ENCODE measurements at regions not wholly inside any gene's neighbourhood (a gene's known extent, or its start where the extent isn't known, plus 50 kb on each side); places are given as distances from the start of the nearest gene placed in this dataset.

DNA sequence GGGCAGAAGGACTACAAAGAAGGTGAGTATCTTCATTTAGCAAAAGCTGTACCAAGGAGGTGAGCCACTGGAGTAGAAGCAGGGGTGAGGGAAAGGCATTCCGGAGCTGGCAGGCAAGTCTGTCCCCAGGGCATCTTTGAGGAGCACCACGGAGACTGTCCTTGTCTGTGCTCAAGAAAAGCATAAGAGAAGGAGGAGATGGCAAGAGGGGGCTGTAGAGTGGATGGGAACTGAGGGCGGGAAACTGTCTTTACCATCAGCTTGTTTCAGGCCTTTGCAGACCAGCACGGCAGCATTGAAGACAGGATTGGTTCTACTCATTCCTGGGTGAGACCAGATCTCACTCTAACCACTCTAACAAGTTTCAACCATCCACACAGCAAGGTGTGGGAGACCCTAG, 355.8 kb downstream of the AJAP1 start:
- Histone ChIP-seq H3K79me2 (replicated peaks; ENCODE audit: insufficient read depth, low read length) (no peaks in the 10 kb centered on the region), H3K27ac (ENCODE audit: low read length) (no peak overlapping the region), H3F3A (ENCODE audit: insufficient read depth, low read length, poor library complexity, severe bottlenecking) (no peaks in the 10 kb centered on the region), H3K9ac (ENCODE audit: low read length) (no peak overlapping the region), H4K20me1 (ENCODE audit: insufficient read depth) (no peaks in the 10 kb centered on the region), H2AFZ (ENCODE audit: low read depth, low read length) (no peak overlapping the region), H3K4me3 (ENCODE audit: low read length) (no peak overlapping the region), H3K27me3 (ENCODE audit: insufficient read depth, low read depth, low read length) (no peaks in the 10 kb centered on the region), H3K36me3 (ENCODE audit: insufficient read depth, low read length) (no peaks in the 10 kb centered on the region), H3K9me3 (ENCODE audit: low read length) (no peaks in the 10 kb centered on the region), H3K9me2 (ENCODE audit: insufficient read depth, low read length) (no peaks in the 10 kb centered on the region), H3K4me2 (ENCODE audit: low read length) (no peak overlapping the region)
- no peak for TF ChIP-seq MXI1 (conservative IDR thresholded peaks at IDR 0.05; ENCODE audit: poor library complexity, severe bottlenecking)

DNA sequence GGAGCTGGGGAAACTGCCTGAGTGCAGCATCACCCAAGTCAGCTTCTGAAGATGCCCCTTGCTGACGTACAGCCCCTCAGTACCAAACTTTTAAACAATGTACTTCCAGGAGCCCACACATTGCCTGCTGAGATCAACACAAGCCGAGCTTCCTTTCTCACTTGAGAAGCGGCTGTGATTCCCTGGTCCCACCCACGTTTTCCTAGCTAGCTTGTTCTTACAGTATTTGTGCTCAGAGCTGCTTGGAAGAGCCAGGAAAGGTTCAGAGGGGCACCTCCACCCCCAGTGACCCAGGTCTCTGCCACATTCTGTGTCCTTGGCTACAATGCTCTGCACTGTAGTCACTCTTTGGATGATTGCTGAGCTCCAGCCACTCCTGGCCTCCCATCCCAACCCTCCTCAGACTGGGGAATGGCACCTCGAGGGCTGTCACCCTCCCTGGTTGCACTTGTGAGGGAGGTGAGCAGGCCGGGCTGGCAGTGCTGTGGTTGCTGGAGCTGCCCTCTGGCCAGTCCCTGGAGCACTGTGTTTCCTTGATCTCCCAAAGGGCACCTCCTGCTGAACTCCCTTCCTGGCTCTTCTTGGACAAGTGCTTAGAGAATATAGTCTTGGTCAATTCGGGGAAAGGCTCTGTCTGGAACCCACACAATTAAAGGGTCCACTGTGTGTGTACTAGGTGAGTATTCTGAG, 355.1 kb downstream of the AJAP1 start:
- TF ChIP-seq SMC3 (conservative IDR thresholded peaks at IDR 0.05; ENCODE audit: poor library complexity) (no peak), CTCF (IDR thresholded peaks at IDR 0.05; ENCODE audit: poor library complexity, severe bottlenecking) (no peak), RAD21 (conservative IDR thresholded peaks at IDR 0.05) (no peak), TAF1 (IDR thresholded peaks at IDR 0.05; ENCODE audit: low read depth) (no peak), MXI1 (conservative IDR thresholded peaks at IDR 0.05; ENCODE audit: poor library complexity, severe bottlenecking) (no peak), EZH2 (IDR thresholded peaks at IDR 0.05; ENCODE audit: borderline replicate concordance, insufficient read depth, low read length, poor library complexity, severe bottlenecking) (no peak), REST (IDR thresholded peaks at IDR 0.05; ENCODE audit: borderline replicate concordance) (no peak), EP300 (conservative IDR thresholded peaks at IDR 0.05; ENCODE audit: poor library complexity, severe bottlenecking) (no peak), POLR2AphosphoS5 (IDR thresholded peaks at IDR 0.05) (no peak)
- H3K79me2 ChIP-seq (replicated peaks; ENCODE audit: insufficient read depth, low read length), result no peaks in the 10 kb centered on the region
- H3K36me3 ChIP-seq (ENCODE audit: insufficient read depth, low read length), result no peaks in the 10 kb centered on the region
- H4K20me1 ChIP-seq (ENCODE audit: insufficient read depth), result no peaks in the 10 kb centered on the region
- no peaks in the 10 kb centered on the region for H3F3A ChIP-seq (ENCODE audit: insufficient read depth, low read length, poor library complexity, severe bottlenecking)
- H3K4me3 ChIP-seq (ENCODE audit: low read length), result no peak overlapping the region
- no peak overlapping the region for H3K4me2 ChIP-seq (ENCODE audit: low read length)
- no peak overlapping the region for H3K27ac ChIP-seq (ENCODE audit: low read length)
- H3K9me3 ChIP-seq (ENCODE audit: low read length), result no peaks in the 10 kb centered on the region
- H3K27me3 ChIP-seq (ENCODE audit: insufficient read depth, low read depth, low read length), result no peaks in the 10 kb centered on the region
- no peak overlapping the region for H2AFZ ChIP-seq (ENCODE audit: low read depth, low read length)
- no peaks in the 10 kb centered on the region for H3K9me2 ChIP-seq (ENCODE audit: insufficient read depth, low read length)
- H3K9ac ChIP-seq (ENCODE audit: low read length), result no peak overlapping the region
